MCF 10A (cell line): ENCODE measurements at regions not wholly inside any gene's neighbourhood (a gene's known extent, or its start where the extent isn't known, plus 50 kb on each side); places are given as distances from the start of the nearest gene placed in this dataset.

Experiments
- BruUV-seq: library from RNA; stranded (reverse); fragments of 400-500 nt; replicated peaks from 2 replicates; lab custom pipeline; 2021; lab: Mats Ljungman, UMichigan
- CTCF ChIA-PET: fragments of 300-600 bp; sonication (Branson Sonifier 250); formaldehyde crosslinking; extraction: SDS; loops from one replicate; lab custom pipeline; 2021; ENCODE audit warnings: antibody characterized with exemption, inconsistent platforms; lab: Yijun Ruan, JAX
- POLR2A ChIA-PET: fragments of 300-600, 350-650 bp; sonication (Branson Sonifier 250); formaldehyde crosslinking; extraction: SDS; loops from one replicate; lab custom pipeline; 2020; ENCODE audit warnings: antibody characterized with exemption, inconsistent platforms; lab: Yijun Ruan, JAX
- DNase-seq: peaks from one replicate; pipeline ENCODE4 v3.0.0-alpha.2; 2018; ENCODE audit not compliant: unreplicated experiment
- H3K27ac Mint-ChIP-seq: one replicate; pipeline ENCODE4 v1.8.0; 2022; ENCODE audit warnings: mild to moderate bottlenecking, low read depth, mixed read lengths; ENCODE audit not compliant: unreplicated experiment
- H3K27me3 Mint-ChIP-seq: one replicate; pipeline ENCODE4 v1.8.0; 2022; ENCODE audit warnings: mixed read lengths; ENCODE audit not compliant: insufficient read depth, unreplicated experiment
- H3K36me3 Mint-ChIP-seq: one replicate; pipeline ENCODE4 v1.8.0; 2022; ENCODE audit warnings: mild to moderate bottlenecking, moderate library complexity, mixed read lengths; ENCODE audit not compliant: insufficient read depth, unreplicated experiment
- H3K4me1 Mint-ChIP-seq: one replicate; pipeline ENCODE4 v1.8.0; 2022; ENCODE audit warnings: mixed read lengths; ENCODE audit not compliant: insufficient read depth, unreplicated experiment
- H3K4me3 Mint-ChIP-seq: one replicate; pipeline ENCODE4 v1.8.0; 2022; ENCODE audit warnings: mild to moderate bottlenecking, moderate library complexity, mixed read lengths; ENCODE audit not compliant: unreplicated experiment
- H3K9me3 Mint-ChIP-seq: one replicate; pipeline ENCODE4 v1.8.0; 2022; ENCODE audit warnings: mixed read lengths; ENCODE audit not compliant: unreplicated experiment
- intact Hi-C: fragments of 100-400 bp; cut with micrococcal nuclease; formaldehyde crosslinking; loops from 2 replicates; pipeline ENCODE4 v1.14.1; 2022
- TF ChIP-seq, protein P1 (sequence below): fragments of 200-600 bp; IDR thresholded peaks from one replicate; pipeline ENCODE4 v1.8.0; 2022; ENCODE audit warnings: antibody characterized with exemption, mild to moderate bottlenecking; ENCODE audit not compliant: unreplicated experiment

DNA sequence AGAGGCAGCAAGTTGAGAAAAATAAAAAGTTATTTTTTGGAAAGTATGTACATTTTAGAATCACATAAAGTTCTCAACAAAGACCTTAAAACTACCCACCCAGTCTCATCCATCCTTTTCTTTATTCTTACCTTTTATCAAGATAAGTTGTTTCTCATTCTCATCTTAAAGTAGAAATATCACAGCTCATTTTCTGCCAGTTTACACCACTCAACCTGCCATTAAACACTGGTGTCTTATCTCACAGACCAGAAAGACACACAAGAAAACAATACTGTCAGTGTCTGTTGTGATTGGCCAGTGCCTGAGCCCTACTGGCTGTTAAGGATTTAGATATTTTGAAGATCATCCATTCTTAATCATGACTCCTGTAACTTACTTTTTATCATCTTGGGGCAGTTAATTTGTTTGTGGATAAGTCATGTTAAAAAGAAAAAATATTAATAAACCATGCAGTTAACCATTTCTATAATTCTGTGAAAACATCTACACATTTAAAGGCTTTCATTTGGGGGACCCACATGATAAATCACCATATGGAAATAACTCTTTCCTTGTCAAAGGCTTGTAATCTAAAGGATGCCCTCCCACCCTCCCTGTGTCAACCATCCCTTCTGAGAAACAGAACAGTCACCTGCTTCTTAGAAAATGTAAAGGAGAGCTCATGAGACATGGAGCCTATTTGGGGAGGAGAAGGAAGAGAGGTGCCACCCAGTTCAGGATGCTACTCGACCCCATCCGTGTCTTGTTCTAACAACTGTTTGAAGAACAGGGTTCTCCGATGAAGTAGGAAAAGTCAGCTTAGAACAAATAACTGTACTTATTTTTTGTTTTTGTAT, 897.2 kb upstream of the INTU start:
- Mint-ChIP-seq H3K9me3 (no peaks in the 10 kb centered on the region), H3K4me1 (no peaks in the 10 kb centered on the region), H3K27ac (no peak overlapping the region), H3K27me3 (no peaks in the 10 kb centered on the region), H3K36me3 (no peaks in the 10 kb centered on the region), H3K4me3 (no peak overlapping the region)
- BruUV-seq: no TSS peak
- ChIA-PET POLR2A (interaction anchor here (0.6 to 1.0 kb wide), 2 partner anchors 25 to 113 kb away, joined by 3 read pairs; no protein-coding TSS in a partner anchor), CTCF (no interaction called here)
- TF ChIP-seq, protein P1, sequence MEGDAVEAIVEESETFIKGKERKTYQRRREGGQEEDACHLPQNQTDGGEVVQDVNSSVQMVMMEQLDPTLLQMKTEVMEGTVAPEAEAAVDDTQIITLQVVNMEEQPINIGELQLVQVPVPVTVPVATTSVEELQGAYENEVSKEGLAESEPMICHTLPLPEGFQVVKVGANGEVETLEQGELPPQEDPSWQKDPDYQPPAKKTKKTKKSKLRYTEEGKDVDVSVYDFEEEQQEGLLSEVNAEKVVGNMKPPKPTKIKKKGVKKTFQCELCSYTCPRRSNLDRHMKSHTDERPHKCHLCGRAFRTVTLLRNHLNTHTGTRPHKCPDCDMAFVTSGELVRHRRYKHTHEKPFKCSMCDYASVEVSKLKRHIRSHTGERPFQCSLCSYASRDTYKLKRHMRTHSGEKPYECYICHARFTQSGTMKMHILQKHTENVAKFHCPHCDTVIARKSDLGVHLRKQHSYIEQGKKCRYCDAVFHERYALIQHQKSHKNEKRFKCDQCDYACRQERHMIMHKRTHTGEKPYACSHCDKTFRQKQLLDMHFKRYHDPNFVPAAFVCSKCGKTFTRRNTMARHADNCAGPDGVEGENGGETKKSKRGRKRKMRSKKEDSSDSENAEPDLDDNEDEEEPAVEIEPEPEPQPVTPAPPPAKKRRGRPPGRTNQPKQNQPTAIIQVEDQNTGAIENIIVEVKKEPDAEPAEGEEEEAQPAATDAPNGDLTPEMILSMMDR: no peak
- no peak for DNase-seq
- intact Hi-C loops: no loop called here

DNA sequence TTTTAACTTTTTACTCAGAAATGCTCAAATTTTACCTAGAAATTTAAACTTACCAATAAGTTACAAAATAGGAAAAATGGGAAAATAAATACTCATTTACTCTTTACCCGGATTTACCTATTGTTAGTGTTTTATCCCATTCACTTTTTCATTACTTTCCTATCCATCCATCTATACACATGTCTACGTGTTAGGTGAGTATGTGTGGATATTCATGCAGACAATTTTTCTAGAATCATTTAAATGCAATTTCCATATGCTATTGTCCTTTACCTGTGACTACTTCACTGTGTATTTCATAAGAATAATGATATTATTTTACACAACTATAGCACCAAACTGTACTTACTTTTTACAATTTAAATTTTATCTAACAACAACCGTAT, 896.6 kb upstream of the INTU start:
- Mint-ChIP-seq H3K4me1 (no peaks in the 10 kb centered on the region), H3K9me3 (no peaks in the 10 kb centered on the region), H3K27me3 (no peaks in the 10 kb centered on the region), H3K27ac (no peak overlapping the region), H3K36me3 (no peaks in the 10 kb centered on the region), H3K4me3 (no peak overlapping the region)
- intact Hi-C loops: no loop called here
- CTCF ChIA-PET: interaction anchor here (0.7 kb wide), 1 partner anchor 28 kb away, joined by 3 read pairs; no protein-coding TSS in a partner anchor
- no peak for DNase-seq
- no TSS peak for BruUV-seq
- POLR2A ChIA-PET: no interaction called here
- TF ChIP-seq, protein P1: no peak

DNA sequence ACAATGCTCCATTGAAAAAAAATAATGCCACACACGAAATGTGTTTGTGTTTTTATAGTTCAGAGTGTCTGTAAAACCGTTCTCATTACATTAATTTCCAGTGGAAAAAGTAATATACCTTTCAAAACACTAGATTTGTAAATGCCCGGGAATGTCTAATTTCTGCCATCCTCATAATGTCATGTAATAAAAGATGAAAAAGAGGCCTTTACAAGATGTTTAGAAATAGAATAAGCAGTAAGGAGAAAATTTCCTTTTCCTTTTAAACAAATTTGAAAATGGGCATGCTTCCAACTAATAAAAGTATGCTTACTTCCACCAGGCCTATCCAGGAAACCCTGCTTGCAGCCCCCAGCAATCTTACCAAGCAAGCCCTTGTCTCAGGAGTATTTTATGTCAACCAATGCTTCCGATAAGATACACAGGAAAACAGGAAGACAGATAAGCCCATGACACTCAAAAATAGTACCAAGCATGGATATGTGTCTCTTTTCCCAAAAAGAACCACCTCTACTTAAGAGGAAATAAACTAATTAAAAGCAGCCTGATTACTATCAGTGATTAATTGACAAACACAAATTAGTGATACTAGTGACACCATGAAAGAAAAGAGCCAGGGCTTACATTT, 894.7 kb upstream of the INTU start:
- TF ChIP-seq, protein P1: no peak
- POLR2A ChIA-PET: no interaction called here
- no peaks in the 10 kb centered on the region for H3K27me3 Mint-ChIP-seq
- no peaks in the 10 kb centered on the region for H3K36me3 Mint-ChIP-seq
- no peak overlapping the region for H3K27ac Mint-ChIP-seq
- H3K4me3 Mint-ChIP-seq: no peak overlapping the region
- no peak for DNase-seq
- no TSS peak for BruUV-seq
- CTCF ChIA-PET: no interaction called here
- H3K4me1 Mint-ChIP-seq: no peaks in the 10 kb centered on the region
- H3K9me3 Mint-ChIP-seq: no peaks in the 10 kb centered on the region
- intact Hi-C loops: no loop called here

DNA sequence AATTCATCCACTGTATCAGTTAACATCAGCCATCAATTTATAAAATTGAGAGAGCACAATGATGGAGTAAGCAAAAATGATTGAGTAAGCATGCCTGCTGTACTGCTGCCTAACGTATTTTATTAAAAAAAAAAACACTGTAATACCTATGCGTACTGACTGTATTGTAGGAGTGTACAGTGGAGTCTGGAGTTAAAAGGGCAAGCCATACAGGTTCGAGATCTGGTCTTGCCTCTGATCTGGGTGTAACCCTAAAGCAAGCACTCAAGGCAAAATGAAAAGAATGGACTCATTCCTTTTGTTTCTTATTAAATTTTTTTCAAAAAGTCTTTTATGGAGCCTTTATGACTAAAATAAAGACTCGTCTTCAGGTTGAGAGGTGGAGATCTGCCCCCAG, 894.2 kb upstream of the INTU start:
- H3K4me1 Mint-ChIP-seq: no peaks in the 10 kb centered on the region
- H3K27me3 Mint-ChIP-seq: no peaks in the 10 kb centered on the region
- no peaks in the 10 kb centered on the region for H3K36me3 Mint-ChIP-seq
- no peak overlapping the region for H3K4me3 Mint-ChIP-seq
- no TSS peak for BruUV-seq
- ChIA-PET CTCF (no interaction called here), POLR2A (no interaction called here)
- intact Hi-C loops: no loop called here
- no peak overlapping the region for H3K27ac Mint-ChIP-seq
- TF ChIP-seq, protein P1: no peak
- DNase-seq: no peak
- no peaks in the 10 kb centered on the region for H3K9me3 Mint-ChIP-seq
